Vagina (tissue), 2 donors: ENCODE measurements at regions not wholly inside any gene's neighbourhood (a gene's known extent, or its start where the extent isn't known, plus 50 kb on each side); places are given as distances from the start of the nearest gene placed in this dataset.

ENCODE experiments used
- DNase-seq, 2 donors: peaks; one replicate each; pipeline ENCODE4 v3.0.0-alpha.2; 2017; ENCODE audit errors: extremely low spot score in 2 of 2
- H3K27ac ChIP-seq: fragments of 200-600 bp; sonication (generic); one replicate; pipeline ENCODE4 v1.5.1; 2019
- H3K27me3 ChIP-seq: fragments of 200-600 bp; sonication (generic); one replicate; pipeline ENCODE4 v1.5.1; 2019
- H3K36me3 ChIP-seq, 2 donors: fragments of 200-600 bp; sonication (generic); one replicate each; pipeline ENCODE4 v1.5.1; 2017 to 2019
- H3K4me1 ChIP-seq: fragments of 200-600 bp; sonication (generic); one replicate; pipeline ENCODE4 v1.5.1; 2019
- H3K4me3 ChIP-seq, 2 donors: fragments of 200-600 bp; sonication (generic); 1 replicate in 1 of 2; 2 replicates in 1 of 2; pipeline ENCODE4 v1.5.1; 2016 to 2019
- H3K9me3 ChIP-seq: fragments of 200-600 bp; sonication (generic); one replicate; pipeline ENCODE4 v1.5.1; 2019
- POLR2A ChIP-seq, 2 donors: fragments of 450-650 bp; IDR thresholded peaks; one replicate each; pipeline ENCODE4 v1.6.1; 2017; ENCODE audit warnings: antibody characterized with exemption in 2 of 2, mild to moderate bottlenecking in 2 of 2, moderate library complexity in 2 of 2
- POLR2AphosphoS5 ChIP-seq, 2 donors: sonication (generic); formaldehyde crosslinking; IDR thresholded peaks; one replicate each; pipeline ENCODE4 v1.9.0; 2017; ENCODE audit warnings: antibody characterized with exemption in 2 of 2, mild to moderate bottlenecking in 2 of 2, low read depth in 1 of 2; ENCODE audit not compliant: insufficient read depth in 1 of 2
- intact Hi-C: fragments of 100-400 bp; cut with DNase I; formaldehyde crosslinking; loops from one replicate; pipeline ENCODE4 v1.15.1; 2023
- TF ChIP-seq, protein P1 (sequence below), 3 experiments: fragments of 450-650 bp in 2 of 3; fragments of 200-600 bp in 1 of 3; sonication (generic) in 1 of 3; IDR thresholded peaks; one replicate each; pipeline ENCODE4 v1.5.1; 2017 to 2019; ENCODE audit warnings: antibody characterized with exemption in 3 of 3, mild to moderate bottlenecking in 2 of 3, moderate library complexity in 2 of 3

DNA sequence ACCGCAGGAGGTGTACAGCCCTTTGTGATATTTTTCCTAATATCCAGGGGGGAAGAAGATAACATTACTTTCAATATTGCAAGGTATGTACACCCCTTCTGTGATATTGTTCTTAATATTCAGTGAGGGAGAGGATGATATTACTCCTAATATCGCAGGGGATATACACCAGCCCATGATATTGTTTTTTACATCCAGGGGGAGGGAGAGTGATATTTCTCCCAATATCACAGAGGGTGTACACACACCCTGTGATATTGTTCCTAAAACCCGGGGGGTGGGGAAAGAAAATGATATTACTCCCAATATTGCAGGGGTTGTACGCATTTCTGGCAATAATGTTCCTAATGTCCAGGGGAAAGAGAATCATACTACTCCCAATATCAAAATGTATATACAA lies 58.0 kb upstream of the SLC25A48 start:
- Histone ChIP-seq H3K27ac (no peak overlapping the region), H3K4me3 (no peak overlapping the region), H3K36me3 (no peaks in the 10 kb centered on the region), H3K27me3 (no peaks in the 10 kb centered on the region), H3K9me3 (no peaks in the 10 kb centered on the region), H3K4me1 (no peaks in the 10 kb centered on the region)
- intact Hi-C loops, result no loop called here
- TF ChIP-seq POLR2A (IDR thresholded peaks at IDR 0.05) (no peak), POLR2AphosphoS5 (IDR thresholded peaks at IDR 0.05; ENCODE audit: insufficient read depth in 1 of 2, low read depth in 1 of 2) (no peak)
- TF ChIP-seq, protein P1, sequence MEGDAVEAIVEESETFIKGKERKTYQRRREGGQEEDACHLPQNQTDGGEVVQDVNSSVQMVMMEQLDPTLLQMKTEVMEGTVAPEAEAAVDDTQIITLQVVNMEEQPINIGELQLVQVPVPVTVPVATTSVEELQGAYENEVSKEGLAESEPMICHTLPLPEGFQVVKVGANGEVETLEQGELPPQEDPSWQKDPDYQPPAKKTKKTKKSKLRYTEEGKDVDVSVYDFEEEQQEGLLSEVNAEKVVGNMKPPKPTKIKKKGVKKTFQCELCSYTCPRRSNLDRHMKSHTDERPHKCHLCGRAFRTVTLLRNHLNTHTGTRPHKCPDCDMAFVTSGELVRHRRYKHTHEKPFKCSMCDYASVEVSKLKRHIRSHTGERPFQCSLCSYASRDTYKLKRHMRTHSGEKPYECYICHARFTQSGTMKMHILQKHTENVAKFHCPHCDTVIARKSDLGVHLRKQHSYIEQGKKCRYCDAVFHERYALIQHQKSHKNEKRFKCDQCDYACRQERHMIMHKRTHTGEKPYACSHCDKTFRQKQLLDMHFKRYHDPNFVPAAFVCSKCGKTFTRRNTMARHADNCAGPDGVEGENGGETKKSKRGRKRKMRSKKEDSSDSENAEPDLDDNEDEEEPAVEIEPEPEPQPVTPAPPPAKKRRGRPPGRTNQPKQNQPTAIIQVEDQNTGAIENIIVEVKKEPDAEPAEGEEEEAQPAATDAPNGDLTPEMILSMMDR (IDR thresholded peaks at IDR 0.05), result no peak
- no peak for DNase-seq

DNA sequence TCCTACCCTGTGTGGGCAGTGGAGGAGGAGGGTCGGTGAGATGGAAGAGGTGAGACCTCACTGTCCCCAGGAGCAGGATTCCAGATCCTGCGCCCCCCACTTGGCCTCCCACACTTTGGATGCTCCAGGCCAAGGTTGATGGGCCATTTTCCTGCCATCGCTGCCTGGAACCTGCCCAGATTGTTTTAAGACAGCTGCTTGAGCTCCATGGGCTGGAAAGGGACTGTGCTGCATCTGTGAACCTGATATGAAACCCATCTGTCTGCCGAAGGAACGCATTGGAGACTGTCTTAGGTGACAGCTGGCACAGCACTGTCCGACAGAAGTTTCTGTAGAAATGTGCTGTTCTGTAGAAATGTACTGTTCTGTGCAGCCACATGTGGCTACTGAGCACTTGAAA lies 72.7 kb upstream of the SLC25A48 start:
- Histone ChIP-seq H3K27me3 (no peaks in the 10 kb centered on the region), H3K36me3 (no peaks in the 10 kb centered on the region), H3K4me3 (no peak overlapping the region), H3K9me3 (no peaks in the 10 kb centered on the region), H3K27ac (no peak overlapping the region), H3K4me1 (no peaks in the 10 kb centered on the region)
- intact Hi-C loops, result no loop called here
- TF ChIP-seq, protein P1 (IDR thresholded peaks at IDR 0.05), result no peak
- no peak for TF ChIP-seq POLR2AphosphoS5 (IDR thresholded peaks at IDR 0.05; ENCODE audit: insufficient read depth in 1 of 2, low read depth in 1 of 2)
- no peak for TF ChIP-seq POLR2A (IDR thresholded peaks at IDR 0.05)
- no peak for DNase-seq

DNA sequence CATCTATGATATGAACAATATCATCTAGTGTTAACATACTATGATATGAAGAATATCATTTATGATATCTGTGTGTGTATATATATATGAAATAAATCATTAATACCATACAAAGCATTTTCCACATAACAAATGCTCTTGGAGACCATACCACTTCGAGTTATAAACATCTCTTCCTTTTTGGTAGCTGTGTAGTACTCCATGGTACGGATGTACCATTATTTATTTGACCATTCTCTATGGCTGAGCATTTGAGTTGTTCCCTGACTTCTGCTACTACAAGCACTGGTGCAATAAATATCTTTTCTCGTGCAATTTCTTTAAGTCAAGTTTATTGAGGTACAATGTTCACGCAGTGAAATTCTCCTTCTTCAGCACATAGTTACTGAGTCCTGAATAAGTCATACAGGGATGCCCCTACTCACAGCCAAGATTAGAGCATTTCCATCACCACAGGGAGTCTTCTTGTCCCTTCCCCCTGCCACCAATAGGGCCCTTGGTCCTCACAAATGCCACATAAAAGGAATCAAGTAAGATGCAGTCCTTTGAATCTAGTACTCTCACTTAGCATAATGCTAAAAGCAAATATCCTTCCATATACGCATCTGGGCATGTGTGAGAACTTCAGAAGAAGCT lies 75.2 kb upstream of the SLC25A48 start:
- intact Hi-C loops, result no loop called here
- DNase-seq, result no peak
- TF ChIP-seq POLR2AphosphoS5 (IDR thresholded peaks at IDR 0.05; ENCODE audit: insufficient read depth in 1 of 2, low read depth in 1 of 2) (no peak), POLR2A (IDR thresholded peaks at IDR 0.05) (no peak)
- TF ChIP-seq, protein P1 (IDR thresholded peaks at IDR 0.05), result no peak
- H3K27ac ChIP-seq, result no peak overlapping the region
- no peaks in the 10 kb centered on the region for H3K9me3 ChIP-seq
- H3K4me1 ChIP-seq, result no peaks in the 10 kb centered on the region
- H3K27me3 ChIP-seq, result no peaks in the 10 kb centered on the region
- H3K36me3 ChIP-seq, result no peaks in the 10 kb centered on the region
- H3K4me3 ChIP-seq, result no peak overlapping the region

DNA sequence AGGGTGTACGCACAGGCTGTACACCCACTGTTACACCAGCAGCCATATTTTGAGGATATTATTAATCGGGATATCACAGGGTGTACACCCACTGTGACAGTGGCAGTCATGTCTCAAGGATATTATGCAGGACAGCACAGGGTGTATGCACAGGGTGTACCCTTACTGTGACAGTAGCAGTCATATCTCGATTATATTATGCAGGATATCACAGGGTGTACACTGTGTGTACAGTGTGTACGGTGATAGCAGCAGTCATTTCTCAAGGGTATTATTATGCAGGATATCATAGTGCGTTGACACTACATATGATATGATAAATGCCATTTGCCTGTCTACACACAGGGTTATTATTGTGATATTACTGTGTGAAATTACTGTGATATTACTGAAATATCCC lies 80.5 kb upstream of the SLC25A48 start:
- DNase-seq, result no peak
- no peaks in the 10 kb centered on the region for H3K27me3 ChIP-seq
- intact Hi-C loops, result no loop called here
- no peaks in the 10 kb centered on the region for H3K4me1 ChIP-seq
- no peaks in the 10 kb centered on the region for H3K36me3 ChIP-seq
- no peaks in the 10 kb centered on the region for H3K9me3 ChIP-seq
- H3K4me3 ChIP-seq, result no peak overlapping the region
- TF ChIP-seq POLR2A (IDR thresholded peaks at IDR 0.05), result no peak
- no peak for TF ChIP-seq POLR2AphosphoS5 (IDR thresholded peaks at IDR 0.05; ENCODE audit: insufficient read depth in 1 of 2, low read depth in 1 of 2)
- TF ChIP-seq, protein P1 (IDR thresholded peaks at IDR 0.05), result no peak
- H3K27ac ChIP-seq, result no peak overlapping the region

DNA sequence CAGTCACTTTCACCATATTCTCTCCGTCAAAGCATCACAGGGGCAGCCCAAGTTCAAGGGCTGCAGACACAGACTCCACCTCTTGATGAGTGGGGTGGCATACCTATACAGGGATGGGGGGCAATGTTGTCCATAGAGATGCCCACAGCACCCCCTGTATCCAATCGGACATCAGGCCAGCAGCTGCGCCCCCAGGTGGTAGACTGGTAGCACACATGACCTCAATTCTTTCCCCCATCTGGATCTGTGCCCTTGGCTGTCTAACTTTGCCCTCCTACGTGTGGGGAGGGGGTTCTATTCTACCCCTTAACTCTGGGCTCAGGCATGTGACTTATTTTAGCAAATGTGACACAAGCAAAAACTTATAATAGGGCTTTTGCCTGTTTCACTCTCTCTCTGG lies 84.0 kb upstream of the SLC25A48 start:
- Histone ChIP-seq H3K4me3 (no peak overlapping the region), H3K27me3 (no peaks in the 10 kb centered on the region), H3K4me1 (no peaks in the 10 kb centered on the region), H3K9me3 (no peaks in the 10 kb centered on the region), H3K27ac (no peak overlapping the region), H3K36me3 (no peaks in the 10 kb centered on the region)
- no peak for TF ChIP-seq POLR2AphosphoS5 (IDR thresholded peaks at IDR 0.05; ENCODE audit: insufficient read depth in 1 of 2, low read depth in 1 of 2)
- TF ChIP-seq POLR2A (IDR thresholded peaks at IDR 0.05), result no peak
- TF ChIP-seq, protein P1 (IDR thresholded peaks at IDR 0.05), result no peak
- DNase-seq, result no peak
- intact Hi-C loops, result no loop called here
